SU-DHL-6 (cell line): ENCODE measurements at regions not wholly inside any gene's neighbourhood (a gene's known extent, or its start where the extent isn't known, plus 50 kb on each side); places are given as distances from the start of the nearest gene placed in this dataset.

Experiments
- EZH2phosphoT487 ChIP-seq: fragments of 200-600 bp; sonication (generic), shearing (Covaris generic); conservative IDR thresholded peaks from 2 replicates; pipeline ENCODE4 v1.6.1; 2018; ENCODE audit warnings: mild to moderate bottlenecking, antibody characterized with exemption, low read length, moderate library complexity, mixed read lengths
- TF ChIP-seq, protein P1 (sequence below): fragments of 200-600 bp; sonication (generic); IDR thresholded peaks from one replicate; pipeline ENCODE4 v1.5.1; 2017; ENCODE audit warnings: antibody characterized with exemption, mild to moderate bottlenecking, low read length, moderate library complexity; ENCODE audit not compliant: insufficient read depth, poor library complexity, severe bottlenecking

DNA sequence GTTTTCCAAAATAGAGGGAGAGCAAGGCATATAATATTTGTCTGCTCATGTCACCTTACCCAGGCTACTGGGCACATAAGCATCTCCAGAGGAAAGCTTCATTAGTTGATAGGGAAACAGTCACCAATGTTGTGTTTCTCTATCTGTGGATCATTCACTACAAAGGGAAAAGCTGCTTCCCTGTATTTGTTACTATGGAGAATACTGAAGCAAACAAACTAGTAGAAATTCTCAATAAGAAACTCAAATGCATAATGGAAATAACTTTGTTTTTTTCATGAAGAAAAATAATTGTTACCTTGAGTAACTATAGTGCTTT lies 138.2 kb downstream of the PCSK1 start:
- TF ChIP-seq, protein P1, sequence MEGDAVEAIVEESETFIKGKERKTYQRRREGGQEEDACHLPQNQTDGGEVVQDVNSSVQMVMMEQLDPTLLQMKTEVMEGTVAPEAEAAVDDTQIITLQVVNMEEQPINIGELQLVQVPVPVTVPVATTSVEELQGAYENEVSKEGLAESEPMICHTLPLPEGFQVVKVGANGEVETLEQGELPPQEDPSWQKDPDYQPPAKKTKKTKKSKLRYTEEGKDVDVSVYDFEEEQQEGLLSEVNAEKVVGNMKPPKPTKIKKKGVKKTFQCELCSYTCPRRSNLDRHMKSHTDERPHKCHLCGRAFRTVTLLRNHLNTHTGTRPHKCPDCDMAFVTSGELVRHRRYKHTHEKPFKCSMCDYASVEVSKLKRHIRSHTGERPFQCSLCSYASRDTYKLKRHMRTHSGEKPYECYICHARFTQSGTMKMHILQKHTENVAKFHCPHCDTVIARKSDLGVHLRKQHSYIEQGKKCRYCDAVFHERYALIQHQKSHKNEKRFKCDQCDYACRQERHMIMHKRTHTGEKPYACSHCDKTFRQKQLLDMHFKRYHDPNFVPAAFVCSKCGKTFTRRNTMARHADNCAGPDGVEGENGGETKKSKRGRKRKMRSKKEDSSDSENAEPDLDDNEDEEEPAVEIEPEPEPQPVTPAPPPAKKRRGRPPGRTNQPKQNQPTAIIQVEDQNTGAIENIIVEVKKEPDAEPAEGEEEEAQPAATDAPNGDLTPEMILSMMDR = no peak
- no peak for TF ChIP-seq EZH2phosphoT487
